ENCODE measurements at regions not wholly inside any gene's neighbourhood (a gene's known extent, or its start where the extent isn't known, plus 50 kb on each side); places are given as distances from the start of the nearest gene placed in this dataset.
"Not testable (repeated sequence)": the region's sequence is repeated elsewhere in the genome, so short reads cannot be mapped to it uniquely, and the experiment has no call there.

GRCh38 chr3:48101301-48101650, 85.1 kb upstream of the MAP4 start:
- not testable (repeated sequence) for DNase-seq (ENCODE audit: low read depth)

GRCh38 chr3:48092270-48092669, 76.1 kb upstream of the MAP4 start:
- no peak for DNase-seq (ENCODE audit: low read depth)

GRCh38 chr3:48090166-48090939, 74.1 kb upstream of the MAP4 start:
- no peak for DNase-seq (ENCODE audit: low read depth)

GRCh38 chr3:48088749-48089466, 72.7 kb upstream of the MAP4 start:
- DNase-seq (ENCODE audit: low read depth): peak; percentile 81

- no peak for DNase-seq (ENCODE audit: low read depth)
Measured at GRCh38 chr3:48088056-48088748, 72.0 kb upstream of the MAP4 start.

GRCh38 chr3:48086705-48087104, 70.5 kb upstream of the MAP4 start:
- no peak for DNase-seq (ENCODE audit: low read depth)

- no peak for DNase-seq (ENCODE audit: low read depth)
Measured at GRCh38 chr3:48084929-48085328, 68.7 kb upstream of the MAP4 start.

GRCh38 chr3:48084170-48084569, 68.0 kb upstream of the MAP4 start:
- DNase-seq (ENCODE audit: low read depth): no peak

- DNase-seq (ENCODE audit: low read depth): no peak
Measured at GRCh38 chr3:48082580-48083184, 66.5 kb upstream of the MAP4 start.

GRCh38 chr3:48077815-48078214, 61.6 kb upstream of the MAP4 start:
- no peak for DNase-seq (ENCODE audit: low read depth)

GRCh38 chr3:48070030-48070429, 53.8 kb upstream of the MAP4 start:
- DNase-seq (ENCODE audit: low read depth): no peak

GRCh38 chr3:48069339-48069738, 53.1 kb upstream of the MAP4 start:
- DNase-seq (ENCODE audit: low read depth): no peak

GRCh38 chr3:48068886-48069285, 52.7 kb upstream of the MAP4 start:
- DNase-seq (ENCODE audit: low read depth): no peak

- not testable (repeated sequence) for DNase-seq (ENCODE audit: low read depth)
Measured at GRCh38 chr3:48068320-48068719, 52.1 kb upstream of the MAP4 start.

GRCh38 chr3:48067271-48067670, 51.1 kb upstream of the MAP4 start:
- DNase-seq (ENCODE audit: low read depth): no peak

All from HS-5 (cell line).